Neural progenitor cell (in vitro differentiated cells): ENCODE measurements at regions not wholly inside any gene's neighbourhood (a gene's known extent, or its start where the extent isn't known, plus 50 kb on each side); places are given as distances from the start of the nearest gene placed in this dataset.

Experiments used
- DNase-seq: peaks from one replicate; pipeline ENCODE4 v3.0.0-alpha.2; 2016; ENCODE audit warnings: low spot score
- H2AFZ ChIP-seq: fragments of 200-600 bp; sonication (generic); replicated peaks from 2 replicates; pipeline ENCODE4 v1.6.1; 2016; ENCODE audit warnings: antibody characterized with exemption
- H3F3A ChIP-seq: fragments of 200-600 bp; sonication (generic); 2 replicates; pipeline ENCODE4 v1.6.1; 2016; ENCODE audit warnings: antibody characterized with exemption, low read depth
- H3K27ac ChIP-seq: fragments of 200-600 bp; sonication (generic); 2 replicates; pipeline ENCODE4 v1.5.1; 2016; ENCODE audit warnings: mild to moderate bottlenecking
- H3K27me3 ChIP-seq: fragments of 200-600 bp; sonication (generic); 2 replicates; pipeline ENCODE4 v1.6.1; 2016; ENCODE audit warnings: mild to moderate bottlenecking, moderate library complexity
- H3K36me3 ChIP-seq: fragments of 200-600 bp; sonication (generic); 2 replicates; pipeline ENCODE4 v1.5.1; 2016
- H3K4me1 ChIP-seq: fragments of 200-600 bp; sonication (generic); 2 replicates; pipeline ENCODE4 v1.6.1; 2016; ENCODE audit warnings: mixed run types
- H3K4me2 ChIP-seq: fragments of 200-600 bp; sonication (generic); 2 replicates; pipeline ENCODE4 v1.6.1; 2016
- H3K4me3 ChIP-seq: fragments of 200-600 bp; sonication (generic); 2 replicates; pipeline ENCODE4 v1.5.1; 2016
- H3K79me2 ChIP-seq: fragments of 200-600 bp; sonication (generic); 2 replicates; pipeline ENCODE4 v1.6.1; 2016; ENCODE audit warnings: low read depth
- H3K9ac ChIP-seq: fragments of 200-600 bp; sonication (generic); 2 replicates; pipeline ENCODE4 v1.6.1; 2016
- H3K9me3 ChIP-seq: fragments of 200-600 bp; sonication (generic); 2 replicates; pipeline ENCODE4 v1.5.1; 2016; ENCODE audit warnings: low read depth
- H4K20me1 ChIP-seq: fragments of 200-600 bp; sonication (generic); 2 replicates; pipeline ENCODE4 v1.6.1; 2016; ENCODE audit warnings: low read depth
- H3K27ac Mint-ChIP-seq: 3 replicates; pipeline ENCODE4 v1.8.0; 2021; ENCODE audit warnings: mixed read lengths
- H3K27me3 Mint-ChIP-seq: 2 replicates; pipeline ENCODE4 v1.8.0; 2022; ENCODE audit warnings: low read depth, mild to moderate bottlenecking, inconsistent platforms, moderate library complexity, mixed read lengths; ENCODE audit not compliant: insufficient read depth
- H3K36me3 Mint-ChIP-seq: 3 replicates; pipeline ENCODE4 v1.8.0; 2021; ENCODE audit warnings: mixed read lengths
- H3K4me1 Mint-ChIP-seq: 3 replicates; pipeline ENCODE4 v1.8.0; 2021; ENCODE audit warnings: mixed read lengths
- H3K4me3 Mint-ChIP-seq: 3 replicates; pipeline ENCODE4 v1.8.0; 2021; ENCODE audit warnings: mild to moderate bottlenecking, moderate library complexity, mixed read lengths
- H3K9me3 Mint-ChIP-seq: 3 replicates; pipeline ENCODE4 v1.8.0; 2020; ENCODE audit warnings: mixed read lengths
- EZH2 ChIP-seq: fragments of 200-600 bp; sonication (generic); IDR thresholded peaks from 2 replicates; pipeline ENCODE4 v1.6.1; 2017; ENCODE audit warnings: antibody characterized with exemption, mild to moderate bottlenecking, moderate library complexity
- EZH2phosphoT487 ChIP-seq: fragments of 200-600 bp; sonication (generic); IDR thresholded peaks from 2 replicates; pipeline ENCODE4 v1.6.1; 2017; ENCODE audit warnings: antibody characterized with exemption
- TF ChIP-seq, protein P1 (sequence below): fragments of 200-600 bp; sonication (generic); IDR thresholded peaks from 2 replicates; pipeline ENCODE4 v1.5.1; 2017; ENCODE audit warnings: antibody characterized with exemption, mild to moderate bottlenecking

DNA sequence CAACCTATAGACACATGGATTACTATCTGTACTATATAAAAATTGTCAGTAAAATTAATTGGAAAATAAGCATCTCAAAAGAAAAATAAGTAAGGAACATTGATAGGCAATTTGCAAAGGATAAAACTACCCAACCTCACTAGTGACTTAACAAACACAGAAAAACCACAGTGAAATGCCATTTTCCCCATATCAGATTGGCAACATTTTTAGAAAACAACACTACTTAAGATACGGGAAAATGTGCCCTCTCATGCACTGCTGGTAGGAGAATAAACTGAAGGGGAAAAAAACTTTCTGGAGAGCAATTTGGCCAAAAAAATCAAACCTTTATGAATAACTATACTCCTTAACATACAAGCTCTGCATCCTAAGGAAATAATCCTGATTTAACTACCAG lies 254.0 kb downstream of the DEPDC1B start:
- H2AFZ ChIP-seq = no peak overlapping the region
- no peaks in the 10 kb centered on the region for H3K9me3 ChIP-seq
- H3K27me3 ChIP-seq = no peaks in the 10 kb centered on the region
- H3K36me3 Mint-ChIP-seq = no peaks in the 10 kb centered on the region
- no peaks in the 10 kb centered on the region for H3K79me2 ChIP-seq
- no peaks in the 10 kb centered on the region for H4K20me1 ChIP-seq
- H3K4me1 Mint-ChIP-seq = peaks cover 19% of the 10 kb centered on the region
- peaks cover 24% of the 10 kb centered on the region for H3K4me1 ChIP-seq
- TF ChIP-seq, protein P1, sequence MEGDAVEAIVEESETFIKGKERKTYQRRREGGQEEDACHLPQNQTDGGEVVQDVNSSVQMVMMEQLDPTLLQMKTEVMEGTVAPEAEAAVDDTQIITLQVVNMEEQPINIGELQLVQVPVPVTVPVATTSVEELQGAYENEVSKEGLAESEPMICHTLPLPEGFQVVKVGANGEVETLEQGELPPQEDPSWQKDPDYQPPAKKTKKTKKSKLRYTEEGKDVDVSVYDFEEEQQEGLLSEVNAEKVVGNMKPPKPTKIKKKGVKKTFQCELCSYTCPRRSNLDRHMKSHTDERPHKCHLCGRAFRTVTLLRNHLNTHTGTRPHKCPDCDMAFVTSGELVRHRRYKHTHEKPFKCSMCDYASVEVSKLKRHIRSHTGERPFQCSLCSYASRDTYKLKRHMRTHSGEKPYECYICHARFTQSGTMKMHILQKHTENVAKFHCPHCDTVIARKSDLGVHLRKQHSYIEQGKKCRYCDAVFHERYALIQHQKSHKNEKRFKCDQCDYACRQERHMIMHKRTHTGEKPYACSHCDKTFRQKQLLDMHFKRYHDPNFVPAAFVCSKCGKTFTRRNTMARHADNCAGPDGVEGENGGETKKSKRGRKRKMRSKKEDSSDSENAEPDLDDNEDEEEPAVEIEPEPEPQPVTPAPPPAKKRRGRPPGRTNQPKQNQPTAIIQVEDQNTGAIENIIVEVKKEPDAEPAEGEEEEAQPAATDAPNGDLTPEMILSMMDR = no peak
- no peak for TF ChIP-seq EZH2
- TF ChIP-seq EZH2phosphoT487 = no peak
- H3K4me3 Mint-ChIP-seq = no peak overlapping the region
- no peak overlapping the region for H3K4me3 ChIP-seq
- H3K36me3 ChIP-seq = no peaks in the 10 kb centered on the region
- no peaks in the 10 kb centered on the region for H3K9me3 Mint-ChIP-seq
- no peak overlapping the region for H3K9ac ChIP-seq
- H3F3A ChIP-seq = no peaks in the 10 kb centered on the region
- H3K4me2 ChIP-seq = no peak overlapping the region
- DNase-seq = no peak
- H3K27ac ChIP-seq = no peak overlapping the region
- H3K27me3 Mint-ChIP-seq = no peaks in the 10 kb centered on the region
- H3K27ac Mint-ChIP-seq = no peak overlapping the region

DNA sequence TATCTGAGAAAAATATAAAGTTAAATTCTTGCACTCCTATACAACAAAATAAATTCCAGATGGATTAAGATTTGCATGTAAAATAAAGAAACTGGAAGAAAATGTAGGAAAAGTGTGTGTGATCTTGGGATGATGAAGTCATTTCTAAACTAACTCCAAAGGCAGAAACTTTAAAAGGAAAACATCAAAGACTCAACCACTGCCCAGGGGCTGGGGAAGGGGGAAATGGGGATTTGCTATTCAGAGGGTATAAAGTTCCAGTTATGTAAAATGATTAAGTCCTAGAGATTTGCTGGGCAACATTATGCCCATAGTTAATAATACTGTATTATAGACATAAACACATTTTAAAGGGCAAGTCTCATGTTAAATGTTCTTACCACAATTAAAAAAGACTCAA lies 254.5 kb downstream of the DEPDC1B start:
- Histone ChIP-seq H2AFZ (no peak overlapping the region), H3K27me3 (no peaks in the 10 kb centered on the region), H3F3A (no peaks in the 10 kb centered on the region), H3K4me2 (no peak overlapping the region), H4K20me1 (no peaks in the 10 kb centered on the region), H3K27ac (no peak overlapping the region), H3K9me3 (no peaks in the 10 kb centered on the region), H3K79me2 (no peaks in the 10 kb centered on the region), H3K9ac (no peak overlapping the region), H3K36me3 (no peaks in the 10 kb centered on the region), H3K4me1 (peaks cover 24% of the 10 kb centered on the region), H3K4me3 (no peak overlapping the region)
- H3K4me1 Mint-ChIP-seq = peaks cover 19% of the 10 kb centered on the region
- DNase-seq = no peak
- H3K36me3 Mint-ChIP-seq = no peaks in the 10 kb centered on the region
- no peak for TF ChIP-seq EZH2
- no peak for TF ChIP-seq EZH2phosphoT487
- TF ChIP-seq, protein P1 = no peak
- H3K9me3 Mint-ChIP-seq = no peaks in the 10 kb centered on the region
- no peaks in the 10 kb centered on the region for H3K27me3 Mint-ChIP-seq
- H3K4me3 Mint-ChIP-seq = no peak overlapping the region
- H3K27ac Mint-ChIP-seq = peak overlapping the region; percentile 30

DNA sequence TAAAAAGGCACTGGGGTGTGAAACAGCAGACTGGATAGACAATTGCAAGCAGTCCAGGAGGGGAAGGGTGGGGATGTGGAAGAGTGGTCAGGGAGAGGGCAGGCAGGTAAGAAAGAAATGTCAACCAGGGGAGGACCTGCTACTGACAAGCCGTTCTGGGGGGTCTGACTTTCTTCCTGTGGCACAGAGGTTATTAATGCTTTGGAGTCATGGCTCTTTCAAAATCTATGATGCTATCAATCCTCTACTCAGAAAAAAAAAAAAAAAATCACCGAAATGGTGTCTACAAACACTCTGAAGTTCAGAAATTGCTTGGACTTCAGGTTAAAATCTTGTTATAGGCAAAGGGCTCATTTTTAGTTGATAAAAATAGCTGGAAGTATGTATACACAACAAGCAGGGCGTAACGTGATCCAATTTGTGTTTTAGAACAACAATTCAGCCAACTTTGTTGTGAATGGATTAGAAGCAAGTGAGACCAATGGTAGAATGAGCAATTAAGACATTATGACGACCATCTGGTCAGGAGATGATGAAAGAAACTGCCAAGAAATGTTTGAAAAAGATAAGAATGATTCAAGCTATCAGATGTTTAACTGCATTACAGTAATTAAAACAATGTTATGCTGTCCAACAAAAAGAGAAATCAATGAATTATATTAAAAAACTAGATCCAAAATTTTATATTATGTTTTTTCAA lies 255.2 kb downstream of the DEPDC1B start:
- no peak overlapping the region for H3K4me3 ChIP-seq
- H3F3A ChIP-seq = no peaks in the 10 kb centered on the region
- no peak overlapping the region for H3K4me2 ChIP-seq
- no peak overlapping the region for H3K27ac Mint-ChIP-seq
- no peaks in the 10 kb centered on the region for H3K79me2 ChIP-seq
- peaks cover 24% of the 10 kb centered on the region for H3K4me1 ChIP-seq
- no peaks in the 10 kb centered on the region for H3K9me3 Mint-ChIP-seq
- peaks cover 19% of the 10 kb centered on the region for H3K4me1 Mint-ChIP-seq
- no peaks in the 10 kb centered on the region for H3K9me3 ChIP-seq
- no peaks in the 10 kb centered on the region for H4K20me1 ChIP-seq
- no peak overlapping the region for H3K27ac ChIP-seq
- TF ChIP-seq EZH2phosphoT487 = no peak
- TF ChIP-seq, protein P1 = no peak
- TF ChIP-seq EZH2 = no peak
- H3K36me3 ChIP-seq = no peaks in the 10 kb centered on the region
- DNase-seq = no peak
- no peak overlapping the region for H3K4me3 Mint-ChIP-seq
- no peaks in the 10 kb centered on the region for H3K36me3 Mint-ChIP-seq
- no peak overlapping the region for H2AFZ ChIP-seq
- H3K27me3 ChIP-seq = no peaks in the 10 kb centered on the region
- H3K27me3 Mint-ChIP-seq = no peaks in the 10 kb centered on the region
- H3K9ac ChIP-seq = no peak overlapping the region
